ENCODE measurements at regions not wholly inside any gene's neighbourhood (a gene's known extent, or its start where the extent isn't known, plus 50 kb on each side); places are given as distances from the start of the nearest gene placed in this dataset.
"Not testable (repeated sequence)": the region's sequence is repeated elsewhere in the genome, so short reads cannot be mapped to it uniquely, and the experiment has no call there.

DNA sequence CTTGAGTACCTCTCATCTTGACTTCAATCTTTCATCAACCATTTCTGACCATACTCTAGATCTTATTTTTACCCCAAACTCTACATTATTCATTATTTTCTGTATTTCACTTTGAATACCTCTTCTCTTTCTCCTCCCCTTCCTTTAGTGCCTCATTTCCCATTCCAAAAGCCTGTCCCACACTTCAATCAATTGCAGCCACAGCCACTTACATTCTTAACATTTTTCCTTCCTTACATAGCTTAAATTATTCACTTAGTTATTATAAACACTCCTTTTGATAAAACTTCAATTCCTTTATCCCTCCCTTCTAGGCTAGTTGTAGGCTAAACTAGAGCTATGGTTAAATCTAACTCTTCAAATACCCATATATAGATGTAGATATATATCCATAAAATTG, 344.0 kb downstream of the PRR16 start:
- no peak overlapping the region for H3K4me3 ChIP-seq (ENCODE audit: low read depth, low read length)
- no peak for TF ChIP-seq CTCF (IDR thresholded peaks at IDR 0.05; ENCODE audit: low read depth, low read length, missing control alignments)
- DNase-seq (ENCODE audit: low read depth): no peak
- in situ Hi-C loops (cut with HindIII; ENCODE audit: low sequenced_read_pairs): loop anchor here (10.0 kb wide), 1 partner anchor 343 kb away; the partner anchor contains the start of gene PRR16

- H3K4me3 ChIP-seq (ENCODE audit: low read depth, low read length): no peak overlapping the region
- no peak for TF ChIP-seq CTCF (IDR thresholded peaks at IDR 0.05; ENCODE audit: low read depth, low read length, missing control alignments)
- DNase-seq (ENCODE audit: low read depth): no peak
- in situ Hi-C loops (cut with HindIII; ENCODE audit: low sequenced_read_pairs): loop anchor here (10.0 kb wide), 1 partner anchor 344 kb away; the partner anchor contains the start of gene PRR16
Observed at GRCh38 chr5:120808606-120809005, 344.5 kb downstream of the PRR16 start.

DNA sequence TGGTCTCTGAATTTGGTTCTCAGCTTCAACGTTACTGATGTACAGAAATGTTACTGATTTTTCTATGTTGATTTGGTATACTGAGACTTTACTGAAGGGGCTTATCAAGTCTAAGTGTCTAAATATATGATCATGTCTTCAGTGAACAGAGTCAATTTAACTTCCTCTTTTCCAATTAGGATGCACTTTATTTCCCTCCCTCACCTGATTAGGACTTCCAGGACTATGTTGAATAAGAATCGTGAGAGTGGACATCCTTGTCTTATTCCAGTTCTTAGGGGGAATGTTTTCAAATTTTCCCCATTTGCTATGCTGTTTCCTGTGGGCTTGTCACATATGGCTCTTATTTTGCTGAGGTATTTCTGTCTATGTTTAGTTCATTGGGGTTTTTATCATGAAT, 349.5 kb downstream of the PRR16 start:
- DNase-seq (ENCODE audit: low read depth): no peak
- H3K4me3 ChIP-seq (ENCODE audit: low read depth, low read length): no peak overlapping the region
- TF ChIP-seq CTCF (IDR thresholded peaks at IDR 0.05; ENCODE audit: low read depth, low read length, missing control alignments): no peak
- in situ Hi-C loops (cut with HindIII; ENCODE audit: low sequenced_read_pairs): no loop called here

GRCh38 chr5:120817044-120817985, 353.2 kb downstream of the PRR16 start:
- peak; percentile 65 for TF ChIP-seq CTCF (IDR thresholded peaks at IDR 0.05; ENCODE audit: low read depth, low read length, missing control alignments)
- DNase-seq (ENCODE audit: low read depth): no peak
- H3K4me3 ChIP-seq (ENCODE audit: low read depth, low read length): no peak overlapping the region
- in situ Hi-C loops (cut with HindIII; ENCODE audit: low sequenced_read_pairs): no loop called here

DNA sequence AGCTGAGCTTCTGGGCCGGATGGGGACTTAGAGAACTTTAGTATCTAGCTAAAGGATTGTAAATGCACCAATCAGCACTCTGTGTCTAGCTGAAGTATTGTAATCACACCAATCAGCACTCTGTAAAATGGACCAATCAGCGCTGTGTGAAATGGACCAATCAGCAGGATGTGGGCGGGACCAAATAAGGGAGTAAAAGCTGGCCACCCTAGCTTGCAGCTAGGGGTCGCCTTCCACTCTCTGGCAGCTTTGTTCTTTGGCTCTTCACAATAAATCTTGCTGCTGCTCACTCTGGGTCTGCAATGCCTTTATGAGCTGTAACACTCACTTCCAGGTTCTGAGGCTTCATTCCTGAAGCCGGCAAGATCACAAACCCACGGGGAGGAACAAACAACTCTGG, 354.0 kb downstream of the PRR16 start:
- no peak overlapping the region for H3K4me3 ChIP-seq (ENCODE audit: low read depth, low read length)
- no peak for DNase-seq (ENCODE audit: low read depth)
- TF ChIP-seq CTCF (IDR thresholded peaks at IDR 0.05; ENCODE audit: low read depth, low read length, missing control alignments): no peak
- in situ Hi-C loops (cut with HindIII; ENCODE audit: low sequenced_read_pairs): no loop called here

DNA sequence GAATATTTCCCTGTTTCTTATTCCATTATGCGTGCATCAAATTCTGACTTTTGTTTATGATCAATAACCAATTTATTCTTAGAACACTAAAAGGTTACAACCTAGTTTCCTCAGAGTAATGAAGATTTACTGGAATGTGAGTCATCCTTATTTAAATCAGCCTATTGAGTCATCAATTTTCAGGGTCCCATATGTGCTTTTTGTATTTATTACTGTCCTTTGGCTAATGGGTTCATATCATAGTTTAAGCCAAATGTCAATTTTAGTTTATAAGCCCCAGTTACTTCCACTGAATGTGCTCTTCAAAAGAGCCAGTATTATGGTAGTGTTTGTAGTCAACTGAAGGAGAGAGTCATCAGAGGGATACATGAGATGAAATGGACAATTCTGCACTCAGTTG, 359.2 kb downstream of the PRR16 start:
- in situ Hi-C loops (cut with HindIII; ENCODE audit: low sequenced_read_pairs): no loop called here
- TF ChIP-seq CTCF (IDR thresholded peaks at IDR 0.05; ENCODE audit: low read depth, low read length, missing control alignments): no peak
- DNase-seq (ENCODE audit: low read depth): no peak
- H3K4me3 ChIP-seq (ENCODE audit: low read depth, low read length): no peak overlapping the region

DNA sequence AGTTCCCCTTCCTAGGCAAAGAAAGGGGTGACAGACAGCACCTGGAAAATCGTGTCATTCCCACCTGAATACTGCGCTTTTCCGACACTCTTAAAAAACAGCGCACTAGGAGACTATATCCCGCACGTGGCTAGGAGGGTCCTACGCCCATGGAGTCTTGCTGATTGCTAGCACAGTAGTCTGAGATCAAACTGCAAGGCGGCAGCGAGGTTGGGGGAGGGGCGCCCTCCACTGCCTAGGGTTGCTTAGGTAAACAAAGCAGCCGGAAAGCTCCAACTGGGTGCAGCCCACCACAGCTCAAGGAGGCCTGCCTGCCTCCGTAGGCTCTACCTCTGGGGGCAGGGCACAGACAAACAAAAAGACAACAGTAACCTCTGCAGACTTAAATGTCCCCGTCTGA, 367.5 kb downstream of the PRR16 start:
- in situ Hi-C loops (cut with HindIII; ENCODE audit: low sequenced_read_pairs); H3K4me3 ChIP-seq (ENCODE audit: low read depth, low read length); DNase-seq (ENCODE audit: low read depth): not testable (repeated sequence)
